ENCODE measurements at regions not wholly inside any gene's neighbourhood (a gene's known extent, or its start where the extent isn't known, plus 50 kb on each side); places are given as distances from the start of the nearest gene placed in this dataset.

GRCh38 chr17:21540502-21540901 lies 151.8 kb upstream of the KCNJ18 start:
- no peak for TF ChIP-seq CTCF (conservative IDR thresholded peaks at IDR 0.05)
- TF ChIP-seq ZFX (IDR thresholded peaks at IDR 0.05) = no peak
